Adrenal gland (tissue), 9 donors: ENCODE measurements at regions not wholly inside any gene's neighbourhood (a gene's known extent, or its start where the extent isn't known, plus 50 kb on each side); places are given as distances from the start of the nearest gene placed in this dataset.

ENCODE experiments used
- DNase-seq, 7 donors: peaks; one replicate each; pipeline ENCODE4 v3.0.0-alpha.2; 2019 to 2020
- H3K27ac ChIP-seq, 5 donors: fragments of 200-600 bp; sonication (generic) in 4 of 5; 1 replicate in 3 of 5; 2 replicates in 2 of 5; pipeline versions ENCODE4 v1.5.1 to v1.8.0; 2016 to 2020; ENCODE audit warnings: mild to moderate bottlenecking in 1 of 5
- H3K27me3 ChIP-seq: fragments of 200-600 bp; 2 replicates; pipeline ENCODE4 v1.8.0; 2021
- H3K36me3 ChIP-seq, 2 donors: fragments of 200-600 bp; replicated peaks in 1 of 2; 1 replicate in 1 of 2; 2 replicates in 1 of 2; pipeline versions ENCODE4 v1.5.1 to v1.8.0; 2018 to 2022
- H3K4me1 ChIP-seq, 2 donors: fragments of 200-600 bp; replicated peaks in 1 of 2; 1 replicate in 1 of 2; 2 replicates in 1 of 2; pipeline versions ENCODE4 v1.5.1 to v1.8.0; 2018 to 2021
- H3K4me3 ChIP-seq, 4 donors: fragments of 200-600 bp; sonication (generic) in 3 of 4; one replicate each; pipeline ENCODE4 v1.5.1; 2016 to 2018
- H3K9me3 ChIP-seq, 3 donors: fragments of 200-600 bp; sonication (generic) in 1 of 3; replicated peaks in 1 of 3; 1 replicate in 2 of 3; 2 replicates in 1 of 3; pipeline versions ENCODE4 v1.5.1 to v1.8.0; 2016 to 2021
- CTCF ChIP-seq, 6 experiments: fragments of 450-650 bp in 4 of 6; fragments of 200-600 bp in 2 of 6; sonication (generic) in 1 of 6; IDR thresholded peaks; 1 replicate in 5 of 6; 2 replicates in 1 of 6; pipeline versions ENCODE4 v1.5.1 to v1.8.0; 2016 to 2021; ENCODE audit warnings: antibody characterized with exemption in 6 of 6, mild to moderate bottlenecking in 2 of 6, moderate library complexity in 1 of 6
- POLR2A ChIP-seq, 2 donors: fragments of 450-650 bp; IDR thresholded peaks; one replicate each; pipeline ENCODE4 v1.6.1; 2017; ENCODE audit warnings: antibody characterized with exemption in 2 of 2, mild to moderate bottlenecking in 2 of 2, moderate library complexity in 1 of 2
- WGBS, 4 donors: extraction: QIAGEN DNeasy Blood & Tissue Kit in 2 of 4; methylation state at CpG; one replicate each; pipeline versions ENCODE4 v1.1.5 to v1.1.7; 2013 to 2017; 5-methylcytosine and 5-hydroxymethylcytosine counted together
- intact Hi-C, 2 donors: fragments of 100-400 bp; cut with DNase I; formaldehyde crosslinking; loops; one replicate each; pipeline versions ENCODE4 v1.14.1 to v1.15.0; 2022 to 2023
- donor health status: healthy with polysubstance abuse.
- donor health status: Bipolar disorder and iron deficiency.
- donor health status: DM: yes; HTN: yes; CAD: no.
- donor health status: DM: no; HTN: no; CAD: no.
- donor health status: DM: no; HTN: no; CAD: no.

DNA sequence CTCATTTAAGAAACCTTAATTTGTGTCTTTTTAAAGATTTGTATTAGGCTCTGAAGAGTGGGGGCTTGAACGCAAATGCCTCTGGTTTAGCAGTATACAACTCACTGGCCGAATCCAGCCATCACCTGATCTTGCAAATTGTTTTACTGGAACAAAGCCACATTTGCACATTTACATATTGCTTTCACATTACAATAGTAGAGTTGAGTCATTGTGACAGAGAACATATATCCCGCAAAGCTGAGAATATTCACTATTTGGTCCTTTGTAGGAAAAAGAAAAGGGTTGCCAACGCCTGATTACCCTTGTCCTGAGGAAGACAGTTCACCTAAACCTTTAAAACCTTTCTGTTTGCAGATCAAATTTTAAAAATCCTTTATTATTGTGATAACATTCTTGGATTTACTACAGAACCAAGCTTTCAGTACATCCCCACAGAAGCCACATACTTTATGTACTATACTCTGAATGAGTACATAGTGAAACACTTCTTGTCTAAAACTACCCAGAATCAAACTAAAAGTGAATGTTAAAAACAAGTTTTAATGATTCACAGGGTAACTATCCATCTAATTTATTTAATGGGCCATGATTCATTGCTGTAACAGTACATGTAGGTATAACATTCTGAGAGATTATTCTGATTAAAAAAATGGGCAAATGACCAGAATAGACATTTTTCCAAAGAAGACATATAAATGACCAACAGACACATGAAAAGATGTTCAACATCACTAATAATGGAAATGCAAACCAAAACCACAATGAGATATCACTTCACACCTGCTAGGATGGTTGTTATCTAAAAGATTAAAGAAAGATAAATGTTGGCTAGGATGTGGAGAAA lies 161.0 kb downstream of the SLC25A46 start:
- Histone ChIP-seq H3K27me3 (no peaks in the 10 kb centered on the region), H3K27ac (no peak overlapping the region), H3K9me3 (no peaks in the 10 kb centered on the region), H3K4me1 (no peaks in the 10 kb centered on the region), H3K36me3 (no peaks in the 10 kb centered on the region), H3K4me3 (no peak overlapping the region)
- DNase-seq = no peak
- no peak for TF ChIP-seq CTCF (IDR thresholded peaks at IDR 0.05)
- no peak for TF ChIP-seq POLR2A (IDR thresholded peaks at IDR 0.05)
- intact Hi-C loops = no loop called here
- WGBS, 4 donors = 53 to 62% (median 59%) methylated on average over 4 of the region's 4 CpGs

DNA sequence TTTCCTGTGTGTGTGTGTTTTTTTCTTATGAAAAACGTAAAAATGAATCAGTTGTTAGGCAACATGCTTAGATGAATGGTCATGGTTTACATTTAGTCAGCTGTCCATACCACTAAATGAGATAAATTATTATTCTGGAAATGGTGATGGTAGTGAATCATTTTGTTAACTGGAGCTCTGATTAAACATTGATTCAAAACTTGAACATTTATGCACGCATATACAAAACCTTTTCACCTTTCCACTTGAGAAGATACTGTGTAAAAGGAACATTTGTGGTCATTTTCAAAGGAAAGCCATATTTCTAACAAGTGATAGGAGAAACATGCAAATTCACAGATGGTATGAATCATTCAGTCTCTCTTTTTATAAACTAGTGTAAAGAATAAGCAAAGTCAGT lies 162.0 kb downstream of the SLC25A46 start:
- TF ChIP-seq POLR2A (IDR thresholded peaks at IDR 0.05) = no peak
- no peak for TF ChIP-seq CTCF (IDR thresholded peaks at IDR 0.05)
- 46 to 63% (median 57%) methylated on average over 2 of the region's 2 CpGs for WGBS, 4 donors
- Histone ChIP-seq H3K9me3 (no peaks in the 10 kb centered on the region), H3K27ac (no peak overlapping the region), H3K4me1 (no peaks in the 10 kb centered on the region), H3K4me3 (no peak overlapping the region), H3K27me3 (no peaks in the 10 kb centered on the region), H3K36me3 (no peaks in the 10 kb centered on the region)
- no peak for DNase-seq
- intact Hi-C loops = no loop called here

GRCh38 chr5:110903966-110904365 lies 165.2 kb downstream of the SLC25A46 start:
- TF ChIP-seq POLR2A (IDR thresholded peaks at IDR 0.05) = no peak
- no peak for TF ChIP-seq CTCF (IDR thresholded peaks at IDR 0.05)
- Histone ChIP-seq H3K4me3 (no peak overlapping the region), H3K4me1 (no peaks in the 10 kb centered on the region), H3K9me3 (no peaks in the 10 kb centered on the region), H3K36me3 (no peaks in the 10 kb centered on the region), H3K27me3 (no peaks in the 10 kb centered on the region), H3K27ac (no peak overlapping the region)
- no peak for DNase-seq
- intact Hi-C loops = no loop called here
- WGBS, 4 donors = 60 to 77% (median 70%) methylated on average over 3 of the region's 3 CpGs

GRCh38 chr5:110908848-110909247 lies 162.7 kb upstream of the TSLP start:
- Histone ChIP-seq H3K27ac (no peak overlapping the region), H3K36me3 (no peaks in the 10 kb centered on the region), H3K4me3 (no peak overlapping the region), H3K27me3 (no peaks in the 10 kb centered on the region), H3K9me3 (no peaks in the 10 kb centered on the region), H3K4me1 (no peaks in the 10 kb centered on the region)
- TF ChIP-seq CTCF (IDR thresholded peaks at IDR 0.05) (no peak), POLR2A (IDR thresholded peaks at IDR 0.05) (no peak)
- intact Hi-C loops = no loop called here
- no peak for DNase-seq
